ENCODE measurements at regions not wholly inside any gene's neighbourhood (a gene's known extent, or its start where the extent isn't known, plus 50 kb on each side); places are given as distances from the start of the nearest gene placed in this dataset.

DNA sequence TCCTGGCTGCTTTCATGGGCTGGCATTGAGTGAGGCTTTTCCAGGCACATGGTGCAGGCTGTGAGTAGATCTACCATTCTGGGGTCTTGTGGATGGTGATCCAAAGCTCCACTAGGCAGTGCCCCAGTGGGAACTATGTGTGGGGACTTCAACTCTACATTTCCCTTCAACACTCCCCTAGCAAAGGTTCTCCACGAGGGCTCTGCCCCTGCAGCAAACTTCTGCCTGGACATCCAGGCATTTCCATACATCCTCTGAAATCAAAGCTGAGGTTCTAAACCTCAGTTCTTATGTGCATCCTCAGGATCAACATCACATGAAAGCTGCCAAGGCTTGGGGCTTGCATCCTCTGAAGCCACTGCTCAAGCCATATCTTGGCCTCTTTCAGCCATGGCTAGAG is 282.9 kb upstream of the ZPLD1 start:
- no peak overlapping the region for H3K4me2 ChIP-seq (ENCODE audit: low read length)
- TF ChIP-seq, protein P1, sequence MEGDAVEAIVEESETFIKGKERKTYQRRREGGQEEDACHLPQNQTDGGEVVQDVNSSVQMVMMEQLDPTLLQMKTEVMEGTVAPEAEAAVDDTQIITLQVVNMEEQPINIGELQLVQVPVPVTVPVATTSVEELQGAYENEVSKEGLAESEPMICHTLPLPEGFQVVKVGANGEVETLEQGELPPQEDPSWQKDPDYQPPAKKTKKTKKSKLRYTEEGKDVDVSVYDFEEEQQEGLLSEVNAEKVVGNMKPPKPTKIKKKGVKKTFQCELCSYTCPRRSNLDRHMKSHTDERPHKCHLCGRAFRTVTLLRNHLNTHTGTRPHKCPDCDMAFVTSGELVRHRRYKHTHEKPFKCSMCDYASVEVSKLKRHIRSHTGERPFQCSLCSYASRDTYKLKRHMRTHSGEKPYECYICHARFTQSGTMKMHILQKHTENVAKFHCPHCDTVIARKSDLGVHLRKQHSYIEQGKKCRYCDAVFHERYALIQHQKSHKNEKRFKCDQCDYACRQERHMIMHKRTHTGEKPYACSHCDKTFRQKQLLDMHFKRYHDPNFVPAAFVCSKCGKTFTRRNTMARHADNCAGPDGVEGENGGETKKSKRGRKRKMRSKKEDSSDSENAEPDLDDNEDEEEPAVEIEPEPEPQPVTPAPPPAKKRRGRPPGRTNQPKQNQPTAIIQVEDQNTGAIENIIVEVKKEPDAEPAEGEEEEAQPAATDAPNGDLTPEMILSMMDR (conservative IDR thresholded peaks at IDR 0.05; ENCODE audit: low read length) = no peak
- no peak for TF ChIP-seq EZH2phosphoT487 (IDR thresholded peaks at IDR 0.05; ENCODE audit: borderline replicate concordance, low read depth, low read length)
- CTCF ChIA-PET (ENCODE audit: unreplicated experiment) = no interaction called here
- no peak for DNase-seq (ENCODE audit: low spot score)
- H3K9me2 ChIP-seq (ENCODE audit: insufficient read depth, low read length) = no peaks in the 10 kb centered on the region
- H2AFZ ChIP-seq (ENCODE audit: low read length) = no peak overlapping the region
- no TSS peak for BruUV-seq (replicated peaks)
- no peaks in the 10 kb centered on the region for H3K79me2 ChIP-seq (ENCODE audit: insufficient read depth, low read depth, low read length)
- H4K20me1 ChIP-seq (ENCODE audit: insufficient read depth, low read length) = no peaks in the 10 kb centered on the region
- no peak overlapping the region for H3K4me3 ChIP-seq (ENCODE audit: low read depth, low read length, poor library complexity, severe bottlenecking)
- intact Hi-C loops (cut with micrococcal nuclease; ENCODE audit: unreplicated experiment) = no loop called here
- H3K27ac ChIP-seq (ENCODE audit: low read depth, low read length, poor library complexity, severe bottlenecking) = no peak overlapping the region
- no peaks in the 10 kb centered on the region for H3K4me1 ChIP-seq (ENCODE audit: insufficient read depth, low read length, poor library complexity, severe bottlenecking)
- POLR2A ChIA-PET = no interaction called here
- no peaks in the 10 kb centered on the region for H3K9me3 ChIP-seq (ENCODE audit: low read length)
- no peaks in the 10 kb centered on the region for H3K36me3 ChIP-seq (ENCODE audit: insufficient read depth, low read length)

DNA sequence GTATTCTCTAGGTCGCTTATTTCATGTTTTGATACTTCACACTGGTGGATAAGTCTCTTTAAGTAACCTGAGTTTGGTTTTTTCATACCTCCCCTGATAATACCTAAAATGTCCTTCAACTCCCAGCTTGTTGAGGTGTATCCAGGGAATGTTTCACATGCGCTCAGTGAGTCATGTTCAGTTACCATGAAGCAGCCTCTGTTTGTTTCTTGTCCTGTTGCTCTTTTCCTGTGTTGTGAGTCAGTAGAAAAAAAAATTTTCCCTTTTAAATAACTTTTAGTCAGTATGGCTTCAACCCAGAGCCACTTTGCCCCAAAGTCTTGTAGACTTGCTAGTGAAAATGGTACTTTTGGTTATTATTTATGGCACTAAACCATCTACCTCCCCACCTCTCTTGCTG is 278.4 kb upstream of the ZPLD1 start:
- intact Hi-C loops (cut with micrococcal nuclease; ENCODE audit: unreplicated experiment) = no loop called here
- no TSS peak for BruUV-seq (replicated peaks)

DNA sequence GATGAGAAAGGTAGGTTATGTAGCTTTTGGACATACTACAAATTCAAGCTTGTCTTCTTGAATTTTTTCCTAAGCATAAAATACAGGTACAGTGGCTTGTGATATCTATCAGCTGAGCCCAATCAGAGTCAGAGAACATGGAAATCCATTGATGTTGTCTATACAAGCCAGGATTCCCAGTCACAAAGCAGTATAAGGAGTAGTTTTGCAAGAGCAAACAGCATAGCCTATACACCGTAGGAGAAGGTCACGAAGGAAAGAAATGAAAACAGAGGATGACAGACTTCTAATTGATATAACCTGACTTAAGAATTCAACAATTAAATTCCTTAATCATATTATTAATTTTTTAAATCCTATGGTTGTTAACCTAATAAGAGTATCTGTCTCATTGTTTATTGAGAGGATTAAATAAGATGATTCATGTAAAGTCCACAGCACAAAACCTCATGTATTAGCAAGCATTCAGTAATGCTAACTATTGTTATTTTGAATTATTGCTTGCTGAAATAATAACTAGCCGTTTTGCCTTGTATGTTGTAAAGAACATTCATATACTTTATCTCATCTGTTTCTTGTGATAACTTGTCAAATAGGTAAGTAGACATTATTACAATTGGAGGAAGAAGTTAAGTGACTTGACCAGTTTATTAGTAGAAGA is 276.6 kb upstream of the ZPLD1 start:
- H3K9me3 ChIP-seq (ENCODE audit: low read length) = no peaks in the 10 kb centered on the region
- TF ChIP-seq, protein P1 (conservative IDR thresholded peaks at IDR 0.05; ENCODE audit: low read length) = no peak
- no peak for TF ChIP-seq EZH2phosphoT487 (IDR thresholded peaks at IDR 0.05; ENCODE audit: borderline replicate concordance, low read depth, low read length)
- intact Hi-C loops (cut with micrococcal nuclease; ENCODE audit: unreplicated experiment) = no loop called here
- no peaks in the 10 kb centered on the region for H3K36me3 ChIP-seq (ENCODE audit: insufficient read depth, low read length)
- H3K9me2 ChIP-seq (ENCODE audit: insufficient read depth, low read length) = no peaks in the 10 kb centered on the region
- no peak overlapping the region for H3K27ac ChIP-seq (ENCODE audit: low read depth, low read length, poor library complexity, severe bottlenecking)
- no peaks in the 10 kb centered on the region for H3K4me1 ChIP-seq (ENCODE audit: insufficient read depth, low read length, poor library complexity, severe bottlenecking)
- no peak for DNase-seq (ENCODE audit: low spot score)
- H4K20me1 ChIP-seq (ENCODE audit: insufficient read depth, low read length) = no peaks in the 10 kb centered on the region
- no TSS peak for BruUV-seq (replicated peaks)
- no peak overlapping the region for H3K4me2 ChIP-seq (ENCODE audit: low read length)
- CTCF ChIA-PET (ENCODE audit: unreplicated experiment) = no interaction called here
- POLR2A ChIA-PET = interaction anchor here (0.6 to 0.9 kb wide), 2 partner anchors 244 to 270 kb away, joined by 3 to 6 read pairs; no protein-coding TSS in a partner anchor
- no peak overlapping the region for H2AFZ ChIP-seq (ENCODE audit: low read length)
- no peak overlapping the region for H3K4me3 ChIP-seq (ENCODE audit: low read depth, low read length, poor library complexity, severe bottlenecking)
- H3K79me2 ChIP-seq (ENCODE audit: insufficient read depth, low read depth, low read length) = no peaks in the 10 kb centered on the region

More for the DNA sequence above, 278.4 kb upstream of the ZPLD1 start:
- Histone ChIP-seq H3K4me1 (ENCODE audit: insufficient read depth, low read length, poor library complexity, severe bottlenecking) (no peaks in the 10 kb centered on the region), H2AFZ (ENCODE audit: low read length) (no peak overlapping the region), H3K36me3 (ENCODE audit: insufficient read depth, low read length) (no peaks in the 10 kb centered on the region), H3K9me2 (ENCODE audit: insufficient read depth, low read length) (no peaks in the 10 kb centered on the region), H3K4me3 (ENCODE audit: low read depth, low read length, poor library complexity, severe bottlenecking) (no peak overlapping the region), H3K79me2 (ENCODE audit: insufficient read depth, low read depth, low read length) (no peaks in the 10 kb centered on the region), H3K4me2 (ENCODE audit: low read length) (no peak overlapping the region), H4K20me1 (ENCODE audit: insufficient read depth, low read length) (no peaks in the 10 kb centered on the region), H3K27ac (ENCODE audit: low read depth, low read length, poor library complexity, severe bottlenecking) (no peak overlapping the region), H3K9me3 (ENCODE audit: low read length) (no peaks in the 10 kb centered on the region)
- POLR2A ChIA-PET = no interaction called here
- CTCF ChIA-PET (ENCODE audit: unreplicated experiment) = no interaction called here
- DNase-seq (ENCODE audit: low spot score) = no peak
- TF ChIP-seq, protein P1 (conservative IDR thresholded peaks at IDR 0.05; ENCODE audit: low read length) = no peak
- TF ChIP-seq EZH2phosphoT487 (IDR thresholded peaks at IDR 0.05; ENCODE audit: borderline replicate concordance, low read depth, low read length) = no peak
